ENCODE measurements at regions not wholly inside any gene's neighbourhood (a gene's known extent, or its start where the extent isn't known, plus 50 kb on each side); places are given as distances from the start of the nearest gene placed in this dataset.

GRCh38 chr1:177786176-177786745 is 183.6 kb downstream of the SEC16B start:
- DNase-seq = no peak

- no peak for DNase-seq
These were observed 184.9 kb downstream of the SEC16B start for GRCh38 chr1:177784936-177785335.

GRCh38 chr1:177784409-177784808 is 185.4 kb downstream of the SEC16B start:
- no peak for DNase-seq

- no peak for DNase-seq
These were observed 186.8 kb downstream of the SEC16B start for GRCh38 chr1:177783051-177783450.

GRCh38 chr1:177780096-177780700 is 189.7 kb downstream of the SEC16B start:
- DNase-seq = peak; percentile 80

GRCh38 chr1:177779166-177779965 is 190.5 kb downstream of the SEC16B start:
- DNase-seq = no peak

- DNase-seq = no peak
These were observed 193.9 kb downstream of the SEC16B start for GRCh38 chr1:177775924-177776323.

- DNase-seq = no peak
These were observed 197.4 kb downstream of the SEC16B start for GRCh38 chr1:177772386-177772960.

- DNase-seq = no peak
These were observed 198.2 kb downstream of the SEC16B start for GRCh38 chr1:177771688-177772087.

GRCh38 chr1:177770096-177770495 is 199.8 kb downstream of the SEC16B start:
- peak; percentile 23 for DNase-seq

GRCh38 chr1:177755851-177756560 is 213.9 kb downstream of the SEC16B start:
- DNase-seq = no peak

- no peak for DNase-seq
These were observed 215.3 kb downstream of the SEC16B start for GRCh38 chr1:177754603-177755002.

GRCh38 chr1:177753655-177754054 is 216.2 kb downstream of the SEC16B start:
- no peak for DNase-seq

- no peak for DNase-seq
These were observed 221.6 kb downstream of the SEC16B start for GRCh38 chr1:177748080-177748801.

- no peak for DNase-seq
These were observed 223.7 kb downstream of the SEC16B start for GRCh38 chr1:177746155-177746554.

- DNase-seq = no peak
These were observed 225.0 kb downstream of the SEC16B start for GRCh38 chr1:177744906-177745305.

GRCh38 chr1:177741476-177741875 is 228.4 kb downstream of the SEC16B start:
- DNase-seq = no peak

GRCh38 chr1:177739780-177740179 is 230.1 kb downstream of the SEC16B start:
- no peak for DNase-seq

GRCh38 chr1:177737456-177737855 is 232.4 kb downstream of the SEC16B start:
- no peak for DNase-seq

- no peak for DNase-seq
These were observed 237.7 kb downstream of the SEC16B start for GRCh38 chr1:177732178-177732577.

GRCh38 chr1:177729646-177730045 is 240.2 kb downstream of the SEC16B start:
- DNase-seq = no peak

- DNase-seq = no peak
These were observed 246.3 kb downstream of the SEC16B start for GRCh38 chr1:177723533-177723932.
